ENCODE measurements at regions not wholly inside any gene's neighbourhood (a gene's known extent, or its start where the extent isn't known, plus 50 kb on each side); places are given as distances from the start of the nearest gene placed in this dataset.
"Not testable (repeated sequence)": the region's sequence is repeated elsewhere in the genome, so short reads cannot be mapped to it uniquely, and the experiment has no call there.

DNA sequence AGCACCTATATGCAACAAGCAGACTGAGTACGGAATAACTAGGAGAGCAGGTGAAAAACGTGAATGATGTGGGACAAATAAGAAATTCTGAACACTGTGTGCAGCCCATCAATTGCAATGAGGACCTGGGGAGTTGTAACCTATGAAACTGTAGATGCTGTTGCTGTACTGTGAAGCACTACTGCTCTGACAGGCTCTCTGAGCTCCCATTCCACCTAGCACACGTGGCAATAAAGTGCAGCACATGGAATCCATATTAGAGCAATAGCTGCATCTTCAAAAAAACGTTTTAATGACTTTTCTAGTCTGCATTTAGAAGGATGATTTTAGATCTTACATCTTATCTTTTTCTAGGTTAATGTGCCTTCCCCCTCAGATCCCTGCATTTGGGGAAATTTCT is 748.7 kb upstream of the GOLIM4 start:
- no peak for DNase-seq (ENCODE audit: low spot score)

DNA sequence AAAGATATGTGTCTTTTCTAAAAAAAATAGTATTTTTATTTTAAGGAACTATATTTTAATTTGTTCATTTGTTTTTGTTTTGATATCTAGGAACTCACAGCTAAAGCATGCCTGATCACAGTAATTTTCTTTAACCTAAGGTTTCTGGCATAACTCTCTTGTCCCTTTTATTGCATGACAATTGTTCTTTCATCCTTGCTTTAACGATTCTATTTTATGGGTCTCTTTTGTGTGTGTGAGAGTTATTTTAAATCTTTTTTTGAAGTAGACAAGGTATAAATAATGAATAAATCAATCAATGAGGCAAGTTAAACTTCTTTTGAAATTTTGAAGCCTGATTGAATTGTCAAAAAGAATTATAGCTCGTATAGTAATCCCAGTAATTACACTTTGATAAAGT is 747.8 kb upstream of the GOLIM4 start:
- no peak for DNase-seq (ENCODE audit: low spot score)

DNA sequence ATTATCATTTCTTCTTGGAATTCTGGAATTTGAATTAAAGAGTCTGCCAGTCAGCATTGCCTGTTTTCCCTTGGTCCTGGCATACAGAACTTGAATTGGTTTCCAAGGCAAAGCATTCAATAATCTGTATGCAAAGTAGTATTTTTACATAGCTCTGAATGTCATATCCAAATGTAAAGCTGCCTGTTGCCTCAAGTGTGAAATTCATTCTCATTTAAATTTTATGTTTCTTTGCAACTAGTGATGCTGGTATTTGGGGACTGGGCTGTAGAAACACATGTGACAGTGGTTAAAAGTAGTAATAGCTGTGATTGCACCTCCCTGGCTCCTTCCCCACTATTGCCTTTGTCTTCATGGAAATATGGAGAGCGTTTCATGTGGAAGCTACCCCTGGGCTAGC is 743.9 kb upstream of the GOLIM4 start:
- no peak for DNase-seq (ENCODE audit: low spot score)

DNA sequence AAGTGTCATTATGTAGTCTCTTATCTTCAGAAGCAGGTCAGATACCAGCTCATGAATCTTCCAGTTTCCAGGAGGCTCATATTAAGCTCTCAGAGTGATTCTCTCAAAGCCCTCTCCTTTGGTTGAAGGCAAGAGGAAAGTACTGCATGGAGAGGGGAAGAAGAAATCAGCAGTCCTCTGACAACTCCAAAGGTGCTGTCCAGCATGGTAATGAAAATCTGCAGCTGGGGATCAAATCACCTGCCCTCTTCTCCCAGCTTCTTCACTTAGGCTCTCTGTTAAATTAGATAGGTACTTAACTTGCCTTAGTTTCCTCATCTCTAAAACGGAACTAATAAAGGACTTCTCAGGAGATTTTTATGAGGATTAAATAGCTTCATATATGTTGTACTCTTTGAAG is 738.8 kb upstream of the GOLIM4 start:
- no peak for DNase-seq (ENCODE audit: low spot score)

DNA sequence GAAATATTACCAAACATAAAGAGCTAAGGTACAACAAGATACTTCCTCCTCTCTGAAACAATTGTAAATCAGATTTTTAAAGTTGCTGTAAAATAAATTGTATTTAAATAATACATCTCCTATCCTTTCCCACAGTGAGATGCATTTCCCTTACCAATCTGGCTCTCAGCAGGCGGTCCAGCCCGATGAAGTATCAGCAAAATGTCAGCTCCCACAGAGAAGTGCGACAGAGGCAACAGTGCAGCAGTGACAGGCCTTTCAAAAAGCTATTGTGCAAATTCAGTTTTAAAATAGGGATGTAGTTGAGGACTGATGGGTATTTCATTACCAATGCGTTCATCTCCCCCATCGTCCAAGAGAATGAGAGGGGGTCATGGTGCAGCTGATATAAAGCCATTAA is 733.2 kb upstream of the GOLIM4 start:
- DNase-seq (ENCODE audit: low spot score): peak; percentile 24

DNA sequence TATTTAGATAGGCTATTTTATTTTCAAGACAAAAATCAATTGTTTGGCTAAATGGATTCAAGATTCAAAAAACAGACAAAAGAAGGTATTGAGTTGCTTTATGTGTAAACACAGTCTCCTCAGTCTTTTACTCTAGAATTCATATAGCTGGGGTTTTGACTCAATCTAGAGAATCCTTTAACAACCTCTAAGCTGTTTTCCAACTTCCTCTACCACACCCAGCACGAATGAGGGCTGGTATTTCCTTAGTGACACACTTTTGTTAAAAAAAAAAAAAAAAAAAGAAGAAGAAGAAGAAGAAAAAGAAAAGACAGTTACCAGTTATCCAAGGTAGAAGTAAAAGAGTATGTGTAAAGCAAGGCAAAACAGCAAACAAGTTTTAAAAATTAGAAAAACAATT is 732.8 kb upstream of the GOLIM4 start:
- no peak for DNase-seq (ENCODE audit: low spot score)

DNA sequence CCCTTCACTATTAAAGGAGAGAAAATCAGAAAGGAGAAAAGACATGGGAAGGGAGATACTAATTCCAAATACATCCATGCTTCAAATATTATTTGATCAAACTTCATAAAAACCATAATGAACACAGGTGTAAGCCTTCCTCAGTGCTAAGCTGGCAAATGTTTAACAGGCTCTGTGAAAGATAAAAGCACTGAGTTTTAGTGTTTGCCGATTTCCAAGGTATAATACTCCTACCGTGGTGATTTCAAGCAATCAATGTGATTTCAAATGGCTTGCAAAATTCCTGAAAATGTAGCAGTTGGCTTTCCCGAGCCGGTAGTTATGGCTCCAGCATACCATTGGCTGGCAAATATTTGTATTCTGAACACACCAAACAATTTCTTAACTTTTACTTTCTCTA is 732.3 kb upstream of the GOLIM4 start:
- no peak for DNase-seq (ENCODE audit: low spot score)

DNA sequence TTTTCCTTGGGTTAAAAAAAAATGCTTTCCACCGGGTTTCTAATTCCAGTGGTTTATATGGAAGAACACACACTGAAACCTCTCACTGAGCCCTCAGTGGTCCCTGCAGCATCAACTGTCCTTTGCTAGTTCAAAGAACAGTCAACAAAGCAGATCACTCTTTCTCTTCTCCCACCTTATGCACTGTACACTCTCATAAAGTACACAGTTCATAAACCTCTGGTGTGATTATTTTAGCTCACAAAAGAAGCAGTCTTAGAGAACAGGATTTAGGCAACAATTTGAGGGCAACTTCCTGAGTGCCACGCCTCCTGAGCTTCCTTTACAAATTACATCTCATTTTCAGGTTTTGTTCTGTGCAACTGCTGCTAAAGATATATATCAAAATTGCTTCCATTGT is 728.4 kb upstream of the GOLIM4 start:
- DNase-seq (ENCODE audit: low spot score): no peak

DNA sequence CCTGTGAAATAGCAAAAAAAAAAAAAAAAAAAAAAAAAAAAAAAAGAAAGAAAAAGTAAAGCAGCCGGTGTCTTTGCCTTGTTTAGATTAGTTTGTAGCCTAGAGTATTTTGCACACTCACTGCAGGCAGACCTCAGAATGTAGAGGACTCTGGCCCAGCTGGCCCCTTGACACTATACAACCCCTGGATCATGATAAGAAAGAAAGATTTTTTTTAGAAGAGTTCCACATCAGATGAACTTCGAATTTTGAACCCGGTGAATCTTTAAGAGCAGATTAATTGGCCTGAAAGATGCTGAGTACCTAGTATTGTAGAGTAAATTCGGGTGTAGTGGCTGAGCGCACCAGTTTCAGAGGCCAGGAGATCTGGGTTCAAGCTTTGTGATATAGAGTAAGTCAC is 727.7 kb upstream of the GOLIM4 start:
- no peak for DNase-seq (ENCODE audit: low spot score)

DNA sequence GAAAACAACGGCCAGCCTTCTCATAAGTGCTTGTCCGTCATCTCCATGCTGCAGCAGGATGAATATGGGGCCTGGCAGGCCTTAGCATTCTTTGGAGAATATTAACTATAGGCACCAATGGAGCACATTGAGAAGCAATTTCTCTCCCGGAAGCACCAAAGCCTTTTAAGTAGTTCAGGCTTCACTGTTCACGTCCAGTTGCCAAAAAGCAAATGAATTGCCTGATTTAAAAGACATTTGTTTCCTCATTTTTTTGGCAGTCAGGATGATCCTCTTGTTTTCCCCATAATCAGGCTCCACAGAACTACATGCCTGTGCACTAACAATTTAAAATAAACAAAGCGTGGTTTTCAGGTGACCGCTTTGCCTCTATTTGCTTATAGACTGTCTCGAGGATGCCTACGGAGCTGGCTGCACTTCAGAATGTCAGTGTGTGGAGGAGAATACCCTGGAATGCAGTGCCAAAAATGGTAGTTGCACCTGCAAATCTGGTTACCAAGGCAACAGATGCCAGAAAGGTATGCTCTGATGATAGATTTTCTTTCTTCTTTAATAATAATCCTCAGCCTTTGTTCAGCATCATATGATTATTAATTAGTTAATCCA is 725.2 kb upstream of the GOLIM4 start:
- DNase-seq (ENCODE audit: low spot score): no peak

DNA sequence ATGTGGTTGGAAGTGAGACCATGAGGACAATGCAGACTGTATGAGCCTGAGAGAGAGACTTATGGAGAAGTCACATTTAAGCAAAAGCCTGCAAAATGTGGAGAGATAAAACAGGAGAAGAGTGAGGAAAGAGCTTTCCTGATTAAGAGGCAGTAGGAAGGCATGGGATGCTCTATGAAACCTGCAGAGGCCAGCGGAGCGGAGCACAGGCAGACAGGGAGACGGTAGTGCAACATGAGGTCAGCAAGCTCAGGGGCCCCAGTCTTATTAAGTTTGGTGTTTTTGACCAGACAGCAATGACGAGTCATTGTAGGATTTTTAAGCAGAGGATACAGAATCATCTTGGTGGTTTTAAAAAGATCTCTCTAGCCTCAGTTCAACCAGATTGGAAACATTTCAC is 721.5 kb upstream of the GOLIM4 start:
- no peak for DNase-seq (ENCODE audit: low spot score)

DNA sequence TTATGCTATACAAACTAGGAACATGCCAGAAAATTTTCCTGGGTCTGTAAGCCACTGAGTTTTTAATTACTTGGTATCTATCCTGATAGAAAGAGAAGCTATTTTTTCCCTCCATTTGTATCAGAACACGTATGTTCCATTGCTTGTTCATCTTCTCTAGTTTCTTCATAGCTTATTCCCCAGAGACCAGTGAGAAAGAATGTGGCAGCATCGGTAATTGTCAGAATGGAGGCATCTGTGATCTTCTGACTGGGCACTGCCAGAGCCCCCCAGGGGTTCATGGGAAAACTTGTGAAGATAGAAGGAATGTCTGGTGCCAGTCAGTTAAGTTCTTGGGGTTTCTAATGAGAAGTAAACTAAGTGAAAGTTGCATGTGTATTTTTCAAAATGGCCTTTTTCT is 720.2 kb upstream of the GOLIM4 start:
- no peak for DNase-seq (ENCODE audit: low spot score)

DNA sequence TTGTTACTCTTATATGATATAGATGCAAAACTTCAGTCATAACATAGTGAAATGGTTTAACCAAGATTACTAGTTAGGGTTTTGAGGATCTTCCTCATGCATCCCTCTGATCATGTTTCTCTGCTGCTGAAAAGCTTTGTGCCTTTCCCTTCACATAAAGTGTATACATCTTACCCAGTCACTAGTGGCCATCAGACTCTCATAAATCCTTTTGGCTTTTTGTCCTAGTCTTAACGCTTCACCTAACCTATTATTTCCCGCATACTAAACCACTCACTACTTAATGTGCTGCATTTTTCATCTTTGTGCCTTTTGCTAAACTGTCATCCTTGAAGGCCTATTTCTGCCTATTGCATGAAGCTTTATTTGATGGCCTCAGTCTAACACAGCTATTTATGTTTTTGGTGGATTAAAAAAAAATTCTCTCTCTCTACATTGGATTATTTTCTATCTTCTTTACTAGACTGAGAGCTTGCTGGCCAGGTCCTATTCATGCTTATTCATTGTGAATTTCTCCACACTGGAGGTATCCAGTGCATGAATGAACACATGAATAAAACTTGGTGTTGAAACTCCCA is 717.6 kb upstream of the GOLIM4 start:
- DNase-seq (ENCODE audit: low spot score): no peak

DNA sequence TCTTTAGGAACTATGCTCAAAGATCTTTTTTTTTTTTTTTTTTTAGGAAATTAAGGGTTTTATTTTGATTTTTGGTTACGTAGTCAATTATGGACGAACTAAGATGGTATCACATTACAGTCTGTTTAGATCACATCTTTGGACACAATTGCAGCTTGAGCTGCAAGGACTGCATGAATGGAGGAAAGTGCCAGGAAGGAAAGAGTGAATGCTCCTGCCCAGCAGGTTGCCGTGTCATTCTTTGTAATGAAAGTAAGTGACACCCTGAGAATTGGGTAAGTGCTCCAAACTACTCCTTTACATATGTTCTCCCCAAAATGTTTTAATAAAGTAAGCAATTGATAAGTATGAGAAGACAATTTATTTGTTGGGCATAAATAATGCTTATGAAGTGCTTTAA is 716.5 kb upstream of the GOLIM4 start:
- DNase-seq (ENCODE audit: low spot score): peak; percentile 49

DNA sequence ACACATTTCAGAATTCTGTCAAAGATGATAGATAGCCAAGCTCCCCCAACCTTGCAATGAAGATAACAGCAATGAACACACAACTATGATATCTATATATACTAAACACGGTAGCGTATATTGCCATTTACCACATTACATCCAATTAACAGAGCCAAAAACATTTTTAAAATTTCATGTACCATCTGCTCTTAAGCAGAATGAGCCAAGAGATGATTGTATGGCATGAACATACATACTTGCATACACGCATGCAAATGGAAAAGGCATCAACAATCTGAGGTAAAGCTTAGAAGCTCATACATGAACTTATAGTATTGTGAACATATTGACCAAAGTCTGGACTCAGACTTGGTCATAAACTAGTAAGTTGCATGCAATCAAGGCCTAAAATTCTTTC is 712.9 kb upstream of the GOLIM4 start:
- no peak for DNase-seq (ENCODE audit: low spot score)

DNA sequence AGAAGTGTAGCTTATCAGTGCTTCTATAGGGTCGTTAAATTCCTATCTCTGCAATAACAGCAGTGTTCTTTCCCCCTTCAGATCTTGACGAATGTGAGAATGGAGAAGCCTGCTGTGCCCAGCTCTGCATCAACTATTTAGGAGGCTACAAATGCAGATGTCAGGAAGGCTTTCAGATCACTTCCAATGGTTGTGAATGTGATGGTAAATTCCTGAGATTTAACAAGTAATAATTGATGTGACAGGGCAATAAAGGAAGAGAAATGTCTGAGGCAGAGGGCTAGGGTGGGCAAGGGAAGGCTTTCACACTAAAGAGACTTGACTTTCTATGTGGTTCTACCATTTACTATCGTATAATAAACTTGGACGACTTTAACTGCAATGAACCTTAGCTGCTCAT is 711.7 kb upstream of the GOLIM4 start:
- DNase-seq (ENCODE audit: low spot score): peak; percentile 21

DNA sequence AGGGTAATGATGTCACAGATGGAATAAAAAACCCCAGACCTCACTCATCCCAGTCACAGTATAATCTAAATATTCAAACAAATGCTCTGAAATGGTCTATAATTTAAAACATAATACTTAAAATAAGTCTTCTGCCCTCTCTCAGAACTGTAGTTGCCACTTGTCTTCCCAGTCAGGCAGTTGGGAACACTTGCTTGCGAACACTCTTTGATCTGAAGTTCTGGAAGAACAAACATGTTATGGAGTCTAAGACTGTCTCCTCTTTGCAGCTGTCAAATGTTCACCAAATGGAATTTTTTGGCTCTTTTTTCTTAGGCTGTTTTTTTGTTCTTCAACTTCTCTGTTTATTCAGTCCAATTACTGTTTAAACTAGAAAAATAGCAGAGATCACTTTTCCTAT is 711.1 kb upstream of the GOLIM4 start:
- DNase-seq (ENCODE audit: low spot score): no peak

DNA sequence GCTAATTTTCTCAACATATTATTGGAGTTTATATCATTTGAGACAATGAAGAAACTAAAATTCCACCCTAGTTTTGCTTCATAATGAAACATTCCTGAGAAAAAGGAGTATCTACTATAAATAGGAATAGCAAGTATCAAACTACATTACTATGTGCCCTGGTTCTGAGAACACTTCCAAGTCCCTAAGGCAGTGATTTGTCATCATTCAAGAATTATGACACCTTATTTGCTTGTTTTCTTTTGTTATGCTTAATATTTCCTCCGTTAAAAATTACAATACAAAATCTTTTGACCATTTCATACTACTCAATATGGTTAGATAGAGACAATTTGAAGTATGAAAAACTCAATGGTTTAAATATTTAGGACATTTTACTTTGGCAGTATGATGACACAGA is 707.8 kb upstream of the GOLIM4 start:
- no peak for DNase-seq (ENCODE audit: low spot score)

DNA sequence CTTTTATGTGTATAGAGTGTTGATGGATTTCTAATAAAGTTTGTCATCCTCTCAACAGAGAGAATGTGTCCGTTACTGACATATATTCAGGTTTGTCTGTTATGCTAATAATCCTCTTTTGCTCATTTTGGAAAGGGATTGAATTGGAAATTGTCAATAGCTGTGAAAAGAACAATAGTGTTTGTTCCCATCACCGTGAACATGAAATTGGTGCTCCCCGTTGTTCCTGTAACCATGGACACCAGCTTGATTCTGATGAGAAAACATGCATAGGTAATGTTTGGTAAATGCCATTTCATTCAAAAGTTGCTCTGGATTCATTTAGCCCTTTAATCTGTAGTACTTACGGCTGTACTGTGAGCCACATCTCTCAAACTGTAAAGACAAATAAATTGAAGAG is 707.0 kb upstream of the GOLIM4 start:
- no peak for DNase-seq (ENCODE audit: low spot score)

DNA sequence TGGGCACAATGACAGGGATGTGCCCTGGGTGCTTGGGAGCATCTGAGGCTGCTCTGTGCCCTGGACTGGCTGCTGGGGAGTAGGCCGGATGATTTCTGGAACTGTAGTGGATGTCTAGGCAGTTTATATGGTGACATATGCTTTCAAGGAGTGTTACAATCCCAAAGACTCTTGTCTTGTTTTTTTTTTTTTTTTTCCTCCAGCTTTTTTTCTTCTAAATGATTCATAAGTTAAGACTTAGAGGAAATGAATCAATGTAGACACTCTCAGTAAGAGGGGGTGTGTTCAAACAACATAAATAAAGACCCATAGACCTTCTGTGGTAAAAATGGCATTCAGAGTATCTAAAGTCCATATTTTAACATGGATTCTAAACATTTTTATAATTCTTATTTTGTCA is 706.1 kb upstream of the GOLIM4 start:
- DNase-seq (ENCODE audit: low spot score): no peak

DNA sequence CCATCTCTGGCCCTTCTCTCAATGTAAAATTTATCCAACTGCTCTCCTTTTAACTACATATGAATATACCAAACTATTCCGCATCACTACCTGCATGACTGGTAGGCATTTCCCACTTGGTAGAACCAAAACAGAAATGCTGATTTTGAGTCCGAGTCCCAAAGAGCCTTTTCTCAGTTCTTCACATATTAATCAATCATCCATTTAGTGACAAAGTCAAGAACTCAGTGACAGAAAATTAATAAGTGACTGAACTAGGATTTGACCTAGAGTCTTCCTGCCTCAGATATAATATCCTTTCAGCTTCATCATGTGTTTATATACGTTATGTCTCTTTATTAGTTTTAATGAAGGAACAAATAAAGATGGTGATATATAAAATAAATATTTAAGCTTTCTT is 700.6 kb upstream of the GOLIM4 start:
- DNase-seq (ENCODE audit: low spot score): no peak

DNA sequence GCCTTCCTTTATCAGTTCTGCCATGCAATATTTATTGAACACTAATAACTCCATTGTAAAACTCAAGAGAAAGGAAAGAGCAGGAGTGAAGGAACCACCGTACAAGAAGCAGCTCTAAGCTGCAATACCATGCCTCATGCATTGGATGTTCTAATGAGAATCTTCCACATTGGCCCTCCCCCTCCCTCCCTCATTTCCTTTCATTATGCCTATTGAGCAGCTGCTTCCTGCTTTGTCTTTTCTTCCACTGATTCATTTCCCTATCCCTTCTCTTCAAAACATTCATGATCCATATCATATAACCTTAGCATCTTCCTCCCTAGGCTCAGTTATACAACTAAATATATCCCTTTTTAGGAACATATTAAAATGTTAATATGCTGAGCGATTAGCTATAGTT is 698.7 kb upstream of the GOLIM4 start:
- DNase-seq (ENCODE audit: low spot score): no peak

DNA sequence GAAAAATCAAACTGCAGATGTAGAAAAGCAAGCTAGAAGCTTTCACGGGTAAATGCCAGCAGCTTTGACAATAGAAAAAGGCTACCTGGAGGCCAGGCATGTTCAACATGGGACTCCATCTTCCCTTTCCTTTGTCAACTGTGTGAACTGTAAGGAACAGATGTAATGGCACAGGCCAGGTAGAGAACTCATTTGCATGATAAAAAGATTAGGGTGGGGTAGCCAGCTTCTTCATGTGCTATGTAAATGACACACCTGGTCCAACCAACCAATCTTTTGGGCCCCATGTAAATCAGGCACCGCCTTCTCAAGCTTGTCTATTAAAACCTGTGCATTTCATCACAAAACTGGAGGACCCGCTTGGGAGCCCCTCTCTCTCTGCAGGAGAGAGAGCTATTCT is 686.5 kb upstream of the GOLIM4 start:
- DNase-seq (ENCODE audit: low spot score): no peak

DNA sequence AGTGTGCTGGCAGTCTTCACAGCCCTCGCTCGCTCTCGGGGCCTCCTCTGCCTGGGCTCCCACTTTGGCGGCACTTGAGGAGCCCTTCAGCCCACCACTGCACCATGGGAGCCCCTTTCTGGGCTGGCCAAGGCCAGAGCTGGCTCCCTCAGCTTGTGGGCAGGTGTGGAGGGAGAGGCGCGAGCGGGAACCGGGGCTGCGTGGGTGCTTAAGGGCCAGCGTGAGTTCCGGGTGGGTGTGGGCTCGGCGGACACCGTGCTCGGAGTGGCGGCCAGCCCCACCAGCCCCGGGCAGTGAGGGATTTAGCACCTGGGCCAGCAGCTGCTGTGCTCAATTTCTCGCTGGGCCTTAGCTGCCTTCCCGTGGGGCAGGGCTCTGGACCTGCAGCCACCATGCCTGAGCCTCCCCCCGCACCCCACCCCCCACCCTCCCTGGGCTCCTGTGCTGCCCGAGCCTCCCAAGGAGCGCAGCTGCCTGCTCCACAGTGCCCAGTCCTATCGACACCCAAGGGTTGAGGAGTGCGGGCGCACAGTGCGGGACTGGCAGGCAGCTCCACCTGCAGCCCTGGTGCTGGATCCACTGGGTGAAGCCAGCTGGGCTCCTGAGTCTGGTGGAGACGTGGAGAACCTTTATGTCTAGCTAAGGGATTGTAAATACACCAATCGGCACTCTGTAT is 684.4 kb upstream of the GOLIM4 start:
- DNase-seq (ENCODE audit: low spot score): not testable (repeated sequence)
